ENCODE measurements at regions not wholly inside any gene's neighbourhood (a gene's known extent, or its start where the extent isn't known, plus 50 kb on each side); places are given as distances from the start of the nearest gene placed in this dataset.
"Not testable (repeated sequence)": the region's sequence is repeated elsewhere in the genome, so short reads cannot be mapped to it uniquely, and the experiment has no call there.

GRCh38 chr10:4254101-4254994 lies 469.3 kb upstream of the KLF6 start:
- no peak for DNase-seq (ENCODE audit: low read depth in 1 of 2, low spot score in 1 of 2)
- in situ Hi-C loops (cut with HindIII; ENCODE audit: low pct_unique_long_range_greater_than_20kb, low sequenced_read_pairs): no loop called here
- TF ChIP-seq JUND (IDR thresholded peaks at IDR 0.05; ENCODE audit: low read depth): no peak

GRCh38 chr10:4252701-4253100 lies 467.7 kb upstream of the KLF6 start:
- DNase-seq (ENCODE audit: low read depth in 1 of 2, low spot score in 1 of 2): no peak
- in situ Hi-C loops (cut with HindIII; ENCODE audit: low pct_unique_long_range_greater_than_20kb, low sequenced_read_pairs): no loop called here
- no peak for TF ChIP-seq JUND (IDR thresholded peaks at IDR 0.05; ENCODE audit: low read depth)

DNA sequence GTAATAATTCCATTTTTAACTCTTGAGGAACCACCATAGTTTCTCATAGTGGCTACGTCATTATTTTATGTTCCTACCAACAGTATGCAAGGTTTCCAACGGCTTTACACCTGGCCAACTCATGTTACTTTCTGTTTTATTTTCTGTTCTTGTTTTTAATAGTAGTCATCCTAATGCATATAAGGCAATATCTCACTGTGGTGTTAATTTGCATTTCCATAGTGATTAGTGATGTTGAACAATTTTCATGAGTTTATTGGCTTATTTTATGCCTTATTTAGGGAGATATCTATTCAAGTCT lies 465.5 kb upstream of the KLF6 start:
- TF ChIP-seq JUND (IDR thresholded peaks at IDR 0.05; ENCODE audit: low read depth): no peak
- no peak for DNase-seq (ENCODE audit: low read depth in 1 of 2, low spot score in 1 of 2)
- in situ Hi-C loops (cut with HindIII; ENCODE audit: low pct_unique_long_range_greater_than_20kb, low sequenced_read_pairs): no loop called here

DNA sequence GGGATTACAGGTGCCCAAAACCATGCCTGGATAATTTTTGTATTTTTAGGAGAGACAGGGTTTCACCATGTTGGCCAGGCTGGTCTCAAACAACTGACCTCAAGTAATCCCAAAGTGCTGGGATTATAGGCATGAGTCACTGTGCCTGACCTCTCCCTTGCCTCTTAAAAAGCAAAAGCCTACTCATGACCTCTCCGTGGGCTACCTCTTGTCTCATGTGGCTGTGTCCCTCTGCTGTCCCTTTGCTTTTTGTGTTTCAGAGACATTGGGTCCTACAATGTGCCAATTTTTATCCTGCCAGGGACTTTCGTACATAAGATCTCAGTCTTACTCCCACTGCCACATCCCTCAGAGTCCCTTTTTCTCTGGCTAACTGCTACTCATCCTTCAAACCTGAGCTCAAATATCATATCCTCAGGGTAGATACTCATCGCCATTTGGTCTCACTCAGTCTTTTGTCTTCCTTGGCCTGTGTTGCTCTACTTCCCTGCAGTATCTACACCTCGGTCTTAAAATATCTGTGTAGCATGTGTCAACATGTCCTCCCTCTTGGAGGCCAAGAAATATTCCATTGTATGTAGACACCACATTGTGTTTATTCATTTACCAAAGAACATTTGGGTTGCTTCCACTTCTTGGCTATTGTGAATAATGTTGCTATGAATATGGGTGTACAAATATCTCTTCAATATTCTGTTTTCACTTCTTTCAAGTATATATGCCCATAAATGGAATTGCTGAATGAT lies 465.0 kb upstream of the KLF6 start:
- DNase-seq (ENCODE audit: low read depth in 1 of 2, low spot score in 1 of 2): no peak
- in situ Hi-C loops (cut with HindIII; ENCODE audit: low pct_unique_long_range_greater_than_20kb, low sequenced_read_pairs): no loop called here
- TF ChIP-seq JUND (IDR thresholded peaks at IDR 0.05; ENCODE audit: low read depth): no peak

GRCh38 chr10:4247379-4247778 lies 462.4 kb upstream of the KLF6 start:
- no peak for DNase-seq (ENCODE audit: low read depth in 1 of 2, low spot score in 1 of 2)
- TF ChIP-seq JUND (IDR thresholded peaks at IDR 0.05; ENCODE audit: low read depth): no peak
- in situ Hi-C loops (cut with HindIII; ENCODE audit: low pct_unique_long_range_greater_than_20kb, low sequenced_read_pairs): no loop called here

GRCh38 chr10:4246881-4247358 lies 461.9 kb upstream of the KLF6 start:
- no peak for DNase-seq (ENCODE audit: low read depth in 1 of 2, low spot score in 1 of 2)
- in situ Hi-C loops (cut with HindIII; ENCODE audit: low pct_unique_long_range_greater_than_20kb, low sequenced_read_pairs): no loop called here
- TF ChIP-seq JUND (IDR thresholded peaks at IDR 0.05; ENCODE audit: low read depth): no peak

DNA sequence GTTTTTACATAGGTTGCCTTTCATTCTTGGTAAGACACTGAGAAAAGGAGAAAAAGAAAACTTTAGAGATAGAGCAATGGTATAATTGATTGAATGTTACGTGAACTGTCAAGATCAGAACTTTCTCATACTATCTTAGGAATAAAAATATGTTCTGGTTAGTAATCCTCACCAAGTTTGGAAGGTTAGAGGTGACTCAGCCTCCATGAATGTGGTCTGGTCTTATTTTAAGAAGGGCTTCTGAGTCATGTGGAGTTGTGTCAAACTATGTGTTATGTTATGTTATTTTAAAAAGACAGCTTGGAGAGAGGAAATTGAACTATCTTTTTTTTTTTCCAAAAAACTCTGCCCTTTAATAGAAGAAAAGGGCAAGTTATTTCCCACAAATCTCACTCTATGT lies 458.6 kb upstream of the KLF6 start:
- no peak for DNase-seq (ENCODE audit: low read depth in 1 of 2, low spot score in 1 of 2)
- in situ Hi-C loops (cut with HindIII; ENCODE audit: low pct_unique_long_range_greater_than_20kb, low sequenced_read_pairs): no loop called here

DNA sequence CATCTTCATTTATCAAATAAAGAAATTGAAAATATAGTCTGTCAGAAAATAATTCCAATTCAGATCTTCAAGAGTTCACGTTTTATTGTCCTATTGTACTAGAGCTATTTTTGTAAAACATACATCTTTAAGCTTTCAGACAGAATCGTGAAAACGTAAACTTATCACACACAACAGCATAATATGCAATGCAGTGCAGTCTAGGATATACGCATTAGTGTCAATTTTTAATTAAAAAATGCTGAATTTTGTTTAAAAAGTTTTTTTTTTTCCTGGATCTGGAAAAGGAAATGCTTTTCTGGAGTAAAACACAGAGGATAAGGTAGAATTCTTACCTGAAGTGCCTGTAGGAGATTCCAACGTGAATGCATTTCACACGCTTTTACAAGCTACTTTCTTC lies 458.2 kb upstream of the KLF6 start:
- in situ Hi-C loops (cut with HindIII; ENCODE audit: low pct_unique_long_range_greater_than_20kb, low sequenced_read_pairs): no loop called here
- DNase-seq (ENCODE audit: low read depth in 1 of 2, low spot score in 1 of 2): no peak
- no peak for TF ChIP-seq JUND (IDR thresholded peaks at IDR 0.05; ENCODE audit: low read depth)

More for the DNA sequence above, 458.6 kb upstream of the KLF6 start:
- no peak for TF ChIP-seq JUND (IDR thresholded peaks at IDR 0.05; ENCODE audit: low read depth)

DNA sequence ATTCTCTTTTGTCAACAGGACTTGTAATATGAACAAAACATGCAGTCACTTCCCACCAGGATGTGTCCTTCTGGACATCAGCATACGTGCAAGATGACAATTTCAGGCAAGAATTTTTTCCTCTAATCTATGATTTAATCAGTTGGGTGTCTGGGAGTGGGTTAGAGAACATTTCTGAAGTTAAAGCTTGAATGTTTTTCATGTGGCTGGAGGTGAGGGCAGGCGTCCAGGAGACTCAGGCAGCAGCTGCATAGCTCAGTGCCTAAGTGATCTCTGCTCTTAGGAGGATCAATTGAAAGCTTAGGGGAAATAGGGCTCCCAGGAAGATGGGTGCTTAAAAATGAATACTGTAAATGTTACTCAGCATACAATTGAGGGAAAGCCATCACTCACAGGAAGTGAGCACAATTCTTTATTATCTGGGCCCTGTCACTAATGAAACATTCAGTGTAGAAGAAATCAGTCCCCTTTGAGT lies 457.6 kb upstream of the KLF6 start:
- in situ Hi-C loops (cut with HindIII; ENCODE audit: low pct_unique_long_range_greater_than_20kb, low sequenced_read_pairs): no loop called here
- DNase-seq (ENCODE audit: low read depth in 1 of 2, low spot score in 1 of 2): no peak
- no peak for TF ChIP-seq JUND (IDR thresholded peaks at IDR 0.05; ENCODE audit: low read depth)

DNA sequence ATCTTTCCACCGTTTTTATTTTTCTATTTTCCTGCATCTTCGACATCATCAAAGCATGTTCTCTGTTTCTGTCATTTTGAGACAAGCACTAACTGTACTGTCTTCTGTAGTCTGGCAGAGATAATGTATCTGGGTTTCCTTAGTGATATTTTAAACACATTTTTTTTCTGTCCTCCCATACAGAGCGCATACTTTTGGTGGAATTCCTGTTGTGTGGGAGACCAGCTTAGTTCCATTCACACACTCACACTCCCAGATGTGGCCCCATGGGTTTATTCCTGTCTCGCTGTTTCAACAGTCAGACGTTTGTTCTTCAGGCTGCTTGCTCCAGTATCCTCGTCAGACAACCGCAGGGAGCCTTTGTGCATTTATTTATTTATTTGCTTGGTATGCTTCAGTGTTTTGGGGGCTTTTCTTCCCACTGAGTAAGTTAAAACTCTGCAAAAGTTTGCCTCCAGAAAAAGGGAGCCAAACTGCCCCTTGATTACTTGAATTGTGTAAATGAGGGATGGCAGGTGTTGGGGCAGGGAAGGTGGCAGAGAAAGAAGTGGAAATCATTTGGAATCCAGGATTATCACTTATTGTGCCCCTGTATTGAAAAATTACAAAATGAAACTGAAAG lies 456.8 kb upstream of the KLF6 start:
- no peak for TF ChIP-seq JUND (IDR thresholded peaks at IDR 0.05; ENCODE audit: low read depth)
- no peak for DNase-seq (ENCODE audit: low read depth in 1 of 2, low spot score in 1 of 2)
- in situ Hi-C loops (cut with HindIII; ENCODE audit: low pct_unique_long_range_greater_than_20kb, low sequenced_read_pairs): no loop called here

DNA sequence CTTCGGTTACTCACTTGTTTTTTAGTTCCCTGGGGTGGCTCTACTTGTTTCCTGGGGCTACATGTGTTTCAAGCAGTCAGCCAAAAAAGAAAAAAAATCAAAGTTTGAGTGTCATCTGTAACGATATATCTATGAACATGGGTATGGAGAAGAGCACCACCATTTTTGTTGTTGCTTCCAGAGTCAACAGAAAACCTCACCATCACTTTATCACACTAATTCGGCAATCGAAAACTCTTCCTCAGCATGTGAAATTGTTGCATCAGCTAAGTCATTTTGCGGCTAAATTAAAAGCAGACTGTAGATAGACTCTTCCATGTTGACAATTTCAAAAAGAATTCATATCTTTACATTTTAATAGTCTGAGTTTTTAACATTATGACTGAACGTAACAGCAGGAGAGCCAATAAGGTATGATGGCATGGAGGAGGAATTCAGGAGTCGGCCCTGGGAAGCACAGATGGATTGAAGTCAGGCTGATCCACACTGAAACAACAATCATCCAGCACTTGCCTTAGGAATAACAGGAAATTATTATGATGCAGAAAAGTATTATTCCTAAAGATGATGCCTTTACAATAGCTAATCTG lies 455.7 kb upstream of the KLF6 start:
- no peak for TF ChIP-seq JUND (IDR thresholded peaks at IDR 0.05; ENCODE audit: low read depth)
- in situ Hi-C loops (cut with HindIII; ENCODE audit: low pct_unique_long_range_greater_than_20kb, low sequenced_read_pairs): no loop called here
- DNase-seq (ENCODE audit: low read depth in 1 of 2, low spot score in 1 of 2): no peak

- TF ChIP-seq JUND (IDR thresholded peaks at IDR 0.05; ENCODE audit: low read depth): no peak
- in situ Hi-C loops (cut with HindIII; ENCODE audit: low pct_unique_long_range_greater_than_20kb, low sequenced_read_pairs): no loop called here
- no peak for DNase-seq (ENCODE audit: low read depth in 1 of 2, low spot score in 1 of 2)
Measured at GRCh38 chr10:4239186-4239585, 454.2 kb upstream of the KLF6 start.

GRCh38 chr10:4236905-4237304 lies 451.9 kb upstream of the KLF6 start:
- in situ Hi-C loops (cut with HindIII; ENCODE audit: low pct_unique_long_range_greater_than_20kb, low sequenced_read_pairs): not testable (repeated sequence)

More at GRCh38 chr10:4236905-4237304, 451.9 kb upstream of the KLF6 start:
- not testable (repeated sequence) for DNase-seq (ENCODE audit: low read depth in 1 of 2, low spot score in 1 of 2)

All from T47D (cell line).